ENCODE measurements at regions not wholly inside any gene's neighbourhood (a gene's known extent, or its start where the extent isn't known, plus 50 kb on each side); places are given as distances from the start of the nearest gene placed in this dataset.

GRCh38 chr13:73323615-73324014 lies 264.8 kb downstream of the KLF5 start:
- ATAC-seq (ENCODE audit: insufficient number of reproducible peaks, low FRiP score, low read depth) (no peak), DNase-seq (ENCODE audit: low spot score) (no peak)
- no peaks in the 10 kb centered on the region for H3K4me1 ChIP-seq (ENCODE audit: control insufficient read depth in 1 of 2, low read depth in 2 of 2)
- H3K27ac ChIP-seq = no peak overlapping the region
- H3K9me3 ChIP-seq = no peaks in the 10 kb centered on the region
- H3K36me3 ChIP-seq = no peaks in the 10 kb centered on the region
- H3K4me3 ChIP-seq = no peak overlapping the region
- no peaks in the 10 kb centered on the region for H3K27me3 ChIP-seq (replicated peaks; ENCODE audit: insufficient read depth)
- TF ChIP-seq CTCF (IDR thresholded peaks at IDR 0.05) = no peak

- TF ChIP-seq CTCF (IDR thresholded peaks at IDR 0.05) = no peak
- H3K4me3 ChIP-seq = no peak overlapping the region
- no peaks in the 10 kb centered on the region for H3K27me3 ChIP-seq (replicated peaks; ENCODE audit: insufficient read depth)
- no peak for DNase-seq (ENCODE audit: low spot score)
- ATAC-seq (ENCODE audit: insufficient number of reproducible peaks, low FRiP score, low read depth) = no peak
- no peak overlapping the region for H3K27ac ChIP-seq
- H3K36me3 ChIP-seq = no peaks in the 10 kb centered on the region
- no peaks in the 10 kb centered on the region for H3K4me1 ChIP-seq (ENCODE audit: control insufficient read depth in 1 of 2, low read depth in 2 of 2)
- H3K9me3 ChIP-seq = no peaks in the 10 kb centered on the region
Measured at GRCh38 chr13:73321043-73321442, 262.2 kb downstream of the KLF5 start.

- DNase-seq (ENCODE audit: low spot score) = no peak
- Histone ChIP-seq H3K4me3 (no peak overlapping the region), H3K27me3 (replicated peaks; ENCODE audit: insufficient read depth) (no peaks in the 10 kb centered on the region), H3K9me3 (no peaks in the 10 kb centered on the region), H3K4me1 (ENCODE audit: control insufficient read depth in 1 of 2, low read depth in 2 of 2) (no peaks in the 10 kb centered on the region), H3K36me3 (no peaks in the 10 kb centered on the region), H3K27ac (no peak overlapping the region)
- ATAC-seq (ENCODE audit: insufficient number of reproducible peaks, low FRiP score, low read depth) = no peak
- TF ChIP-seq CTCF (IDR thresholded peaks at IDR 0.05) = no peak
Measured at GRCh38 chr13:73317140-73317539, 258.3 kb downstream of the KLF5 start.

GRCh38 chr13:73310366-73310765 lies 251.6 kb downstream of the KLF5 start:
- Histone ChIP-seq H3K36me3 (no peaks in the 10 kb centered on the region), H3K27ac (no peak overlapping the region), H3K4me1 (ENCODE audit: control insufficient read depth in 1 of 2, low read depth in 2 of 2) (no peaks in the 10 kb centered on the region), H3K9me3 (no peaks in the 10 kb centered on the region), H3K4me3 (no peak overlapping the region), H3K27me3 (replicated peaks; ENCODE audit: insufficient read depth) (no peaks in the 10 kb centered on the region)
- no peak for TF ChIP-seq CTCF (IDR thresholded peaks at IDR 0.05)
- ATAC-seq (ENCODE audit: insufficient number of reproducible peaks, low FRiP score, low read depth) = no peak
- DNase-seq (ENCODE audit: low spot score) = no peak

GRCh38 chr13:73307481-73307880 lies 248.7 kb downstream of the KLF5 start:
- H3K9me3 ChIP-seq = no peaks in the 10 kb centered on the region
- ATAC-seq (ENCODE audit: insufficient number of reproducible peaks, low FRiP score, low read depth) = no peak
- no peak for DNase-seq (ENCODE audit: low spot score)
- no peak overlapping the region for H3K4me3 ChIP-seq
- no peaks in the 10 kb centered on the region for H3K27me3 ChIP-seq (replicated peaks; ENCODE audit: insufficient read depth)
- H3K27ac ChIP-seq = no peak overlapping the region
- no peak for TF ChIP-seq CTCF (IDR thresholded peaks at IDR 0.05)
- no peaks in the 10 kb centered on the region for H3K36me3 ChIP-seq
- H3K4me1 ChIP-seq (ENCODE audit: control insufficient read depth in 1 of 2, low read depth in 2 of 2) = no peaks in the 10 kb centered on the region
